ENCODE measurements at regions not wholly inside any gene's neighbourhood (a gene's known extent, or its start where the extent isn't known, plus 50 kb on each side); places are given as distances from the start of the nearest gene placed in this dataset.

GRCh38 chr22:27436591-27436990 lies 365.0 kb downstream of the MN1 start:
- TF ChIP-seq, protein P1, sequence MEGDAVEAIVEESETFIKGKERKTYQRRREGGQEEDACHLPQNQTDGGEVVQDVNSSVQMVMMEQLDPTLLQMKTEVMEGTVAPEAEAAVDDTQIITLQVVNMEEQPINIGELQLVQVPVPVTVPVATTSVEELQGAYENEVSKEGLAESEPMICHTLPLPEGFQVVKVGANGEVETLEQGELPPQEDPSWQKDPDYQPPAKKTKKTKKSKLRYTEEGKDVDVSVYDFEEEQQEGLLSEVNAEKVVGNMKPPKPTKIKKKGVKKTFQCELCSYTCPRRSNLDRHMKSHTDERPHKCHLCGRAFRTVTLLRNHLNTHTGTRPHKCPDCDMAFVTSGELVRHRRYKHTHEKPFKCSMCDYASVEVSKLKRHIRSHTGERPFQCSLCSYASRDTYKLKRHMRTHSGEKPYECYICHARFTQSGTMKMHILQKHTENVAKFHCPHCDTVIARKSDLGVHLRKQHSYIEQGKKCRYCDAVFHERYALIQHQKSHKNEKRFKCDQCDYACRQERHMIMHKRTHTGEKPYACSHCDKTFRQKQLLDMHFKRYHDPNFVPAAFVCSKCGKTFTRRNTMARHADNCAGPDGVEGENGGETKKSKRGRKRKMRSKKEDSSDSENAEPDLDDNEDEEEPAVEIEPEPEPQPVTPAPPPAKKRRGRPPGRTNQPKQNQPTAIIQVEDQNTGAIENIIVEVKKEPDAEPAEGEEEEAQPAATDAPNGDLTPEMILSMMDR (IDR thresholded peaks at IDR 0.05; ENCODE audit: low read length) = no peak
- TF ChIP-seq EZH2phosphoT487 (IDR thresholded peaks at IDR 0.05; ENCODE audit: low read length) = no peak

All from MM.1S (cell line).